NCI-H460 (cell line): ENCODE measurements at regions not wholly inside any gene's neighbourhood (a gene's known extent, or its start where the extent isn't known, plus 50 kb on each side); places are given as distances from the start of the nearest gene placed in this dataset.

Experiments used
- DNase-seq: peaks from one replicate; pipeline ENCODE4 v3.0.0-alpha.2; 2016; ENCODE audit warnings: low read depth; ENCODE audit errors: extremely low read depth

DNA sequence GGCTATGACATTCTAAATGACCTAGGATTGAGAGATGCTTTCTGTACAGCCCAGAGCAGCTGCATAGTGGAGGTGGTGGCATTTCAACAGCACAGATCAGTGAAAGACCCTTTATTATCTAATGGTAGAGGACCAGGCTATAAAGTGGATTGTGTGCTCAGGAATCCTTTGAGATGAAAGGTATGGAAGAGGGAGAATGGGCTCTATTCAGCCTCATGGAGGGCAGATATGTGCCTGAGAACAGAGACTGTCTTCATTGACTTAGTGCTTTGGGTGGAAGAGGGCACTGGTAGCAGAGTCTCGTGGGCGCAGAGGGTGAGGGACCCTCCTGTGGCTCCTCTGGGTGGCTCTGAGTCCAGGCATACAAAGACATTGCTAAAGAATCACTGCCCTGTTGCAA, 130.0 kb upstream of the SLC24A5 start:
- no peak for DNase-seq

DNA sequence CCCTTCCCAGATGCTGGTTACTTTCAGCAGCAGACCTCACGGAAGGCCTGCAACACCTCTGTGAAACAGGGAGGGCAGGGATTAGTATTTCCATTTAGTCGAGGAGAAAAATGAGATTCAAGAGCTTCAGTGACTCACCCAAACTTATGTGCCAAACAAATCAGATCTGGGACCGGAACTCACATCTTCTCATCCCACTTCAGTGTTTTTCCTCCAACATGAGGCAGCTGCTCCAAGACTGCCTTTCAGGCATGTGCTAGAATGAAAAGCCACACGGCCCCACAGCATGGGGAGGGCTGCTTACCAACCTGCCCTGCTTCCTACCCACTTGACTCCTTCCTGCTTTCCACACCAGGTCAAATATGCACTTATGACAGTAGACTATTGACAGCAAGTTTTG, 129.4 kb upstream of the SLC24A5 start:
- no peak for DNase-seq

DNA sequence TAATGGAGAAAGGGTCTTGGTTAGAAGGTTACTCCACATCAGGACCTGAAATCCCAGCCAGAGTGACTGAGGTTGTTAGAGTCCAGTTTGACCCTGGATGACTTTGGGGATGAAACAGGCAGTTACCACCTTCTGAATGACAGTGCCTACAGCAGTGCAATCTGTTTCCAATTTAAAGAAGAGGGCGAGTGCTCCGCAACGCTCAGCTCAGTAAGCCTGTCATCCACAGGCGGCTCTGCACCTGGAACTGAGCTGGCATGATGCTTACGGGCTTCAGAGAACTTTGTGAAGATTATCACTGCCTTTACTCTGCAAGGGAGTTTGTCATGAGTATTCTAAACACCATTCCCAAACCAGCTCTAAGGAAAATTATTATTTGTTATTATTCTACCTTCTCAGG, 127.7 kb upstream of the SLC24A5 start:
- DNase-seq = no peak

DNA sequence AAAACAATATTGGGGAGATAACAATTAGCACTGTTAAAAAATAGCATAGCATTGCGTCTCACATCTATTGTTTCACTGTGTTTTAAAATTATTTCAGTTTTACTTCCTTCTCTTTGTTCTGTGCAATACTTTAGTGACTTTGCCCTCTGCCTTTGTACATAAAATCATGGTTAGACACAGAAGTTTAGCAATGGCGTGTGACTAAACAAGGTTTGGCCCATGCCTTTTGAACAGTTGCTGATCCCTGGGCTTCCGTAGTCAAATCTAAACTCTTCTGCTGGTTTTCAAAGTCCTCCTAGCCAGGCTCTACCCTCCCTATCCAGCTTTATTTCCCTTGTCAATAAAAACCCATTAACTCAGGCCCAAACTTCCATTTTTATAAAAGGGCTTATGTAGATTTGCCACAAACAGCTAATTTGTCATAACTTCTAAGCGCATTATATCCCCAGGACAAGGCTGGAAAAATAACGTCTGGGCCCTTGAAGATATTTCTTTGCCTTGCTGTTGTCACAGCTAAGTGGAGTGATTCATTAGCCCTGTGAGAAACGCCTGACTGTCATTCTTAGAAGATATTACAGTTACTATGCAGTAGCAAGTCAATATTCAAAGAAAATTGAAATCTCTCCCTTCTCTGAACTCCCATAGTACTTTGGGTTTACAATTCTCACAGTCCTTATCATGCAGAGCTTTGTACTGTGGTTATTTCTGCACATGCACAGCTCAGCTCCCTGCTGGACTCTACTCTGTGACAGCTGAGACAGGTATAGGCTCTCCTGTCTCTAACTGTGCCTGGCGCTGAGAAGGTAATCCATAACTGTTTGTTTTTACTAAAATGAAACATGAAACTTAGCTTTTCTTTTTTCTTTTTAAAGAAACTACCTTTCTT, 123.4 kb upstream of the SLC24A5 start:
- no peak for DNase-seq

DNA sequence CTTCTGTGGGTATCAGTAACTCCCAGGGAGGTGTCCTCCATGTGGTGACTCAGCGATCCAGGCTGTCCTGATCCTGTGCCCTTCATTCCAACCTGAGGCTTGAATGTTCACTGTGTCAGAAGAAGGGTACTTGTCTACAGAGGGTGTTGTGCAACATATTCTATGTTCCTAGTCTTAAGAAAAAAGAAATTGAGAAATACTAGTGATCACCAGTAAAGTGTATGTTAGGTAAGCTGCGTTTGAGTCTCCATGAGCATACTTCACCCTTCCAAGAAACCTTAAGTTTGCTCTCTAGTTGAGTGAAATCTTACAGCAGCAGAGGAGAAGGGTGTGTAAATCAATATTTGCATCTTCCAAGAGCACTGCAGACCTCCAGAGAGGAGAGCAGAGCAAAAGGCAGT, 122.2 kb upstream of the SLC24A5 start:
- no peak for DNase-seq

DNA sequence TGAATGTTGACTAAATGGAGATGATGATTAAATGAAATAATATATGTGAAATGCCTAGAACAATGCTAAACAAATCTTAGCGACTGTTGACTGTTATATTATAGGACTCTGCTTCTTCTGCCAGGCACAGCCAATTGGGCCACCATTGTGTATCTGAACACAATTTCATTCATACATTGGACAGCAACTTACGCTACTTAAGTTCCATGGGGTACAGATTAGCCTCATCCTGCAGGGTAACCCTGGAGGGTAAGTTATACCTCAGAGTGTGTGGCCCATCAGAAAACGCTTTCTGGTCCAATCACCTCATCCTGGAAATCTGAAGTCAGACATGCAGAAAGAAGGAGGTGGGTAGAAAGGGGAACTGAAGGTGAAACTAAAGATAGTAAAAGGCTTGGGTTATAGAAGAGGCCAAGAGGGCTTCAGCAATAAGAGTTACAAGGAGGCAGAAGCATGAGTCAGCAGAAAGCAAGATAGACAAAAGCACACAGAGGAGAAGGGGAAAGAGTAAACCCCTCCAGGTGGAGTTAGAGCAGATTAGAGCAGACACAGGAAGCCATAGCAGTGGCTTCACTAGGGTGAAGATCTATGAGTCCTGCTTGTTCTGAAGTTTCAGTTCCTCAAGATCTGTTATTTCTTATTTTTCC, 119.3 kb upstream of the SLC24A5 start:
- DNase-seq = no peak

DNA sequence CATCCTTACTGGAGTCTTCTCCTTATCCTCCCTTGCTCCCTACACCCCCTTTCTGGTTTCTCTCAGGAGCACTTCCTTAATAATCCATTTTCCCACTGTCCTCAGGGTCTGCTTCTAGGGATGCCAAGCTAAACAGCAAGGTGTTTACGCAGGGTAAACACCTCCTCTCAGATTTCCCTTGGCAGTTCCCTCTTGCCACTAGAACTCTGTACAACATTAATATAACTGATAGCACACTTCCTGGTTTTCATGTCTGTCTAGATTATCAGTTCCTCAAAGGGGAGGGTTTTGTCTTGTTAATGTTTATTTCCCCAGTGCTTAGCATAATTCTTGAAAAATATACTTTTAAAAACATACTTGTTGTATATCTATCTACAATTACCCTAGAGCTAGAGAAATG, 118.0 kb upstream of the SLC24A5 start:
- no peak for DNase-seq

DNA sequence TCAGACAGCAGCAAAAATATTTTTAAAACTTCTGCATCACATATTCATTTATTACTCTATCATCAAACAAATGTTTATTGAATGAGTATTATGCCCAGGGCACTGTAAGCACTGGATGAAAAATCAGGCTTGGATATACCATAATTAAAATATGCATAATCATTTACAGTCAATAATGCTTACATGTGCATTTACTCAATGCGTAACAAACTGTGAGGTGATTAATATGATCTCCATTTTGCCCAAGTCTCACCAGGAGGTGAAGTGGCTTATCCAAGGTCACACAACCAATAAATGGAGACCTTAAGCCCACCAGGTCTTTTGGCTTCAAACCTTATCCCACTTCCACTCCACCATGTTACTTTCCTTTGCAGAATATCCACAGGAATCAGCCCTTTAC, 117.3 kb upstream of the SLC24A5 start:
- DNase-seq = no peak

DNA sequence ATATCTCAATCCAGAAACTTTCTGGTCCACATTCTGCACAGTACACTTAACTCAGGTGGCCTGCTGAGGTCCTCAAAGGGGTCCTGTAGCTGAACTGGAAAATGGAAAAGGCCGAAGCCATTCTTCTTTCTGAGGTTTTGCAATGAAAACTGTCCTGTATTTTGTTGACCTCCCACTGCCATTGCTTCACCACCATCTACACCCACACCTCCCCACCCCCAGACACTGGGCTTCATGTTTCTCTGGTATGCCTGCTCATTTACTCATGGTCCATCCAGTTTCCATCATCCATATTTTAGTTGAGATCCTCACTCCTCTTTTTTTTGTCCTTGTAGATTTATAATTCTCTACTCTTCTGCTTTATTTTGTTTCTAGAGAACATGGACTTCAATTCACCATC, 115.7 kb upstream of the SLC24A5 start:
- no peak for DNase-seq

DNA sequence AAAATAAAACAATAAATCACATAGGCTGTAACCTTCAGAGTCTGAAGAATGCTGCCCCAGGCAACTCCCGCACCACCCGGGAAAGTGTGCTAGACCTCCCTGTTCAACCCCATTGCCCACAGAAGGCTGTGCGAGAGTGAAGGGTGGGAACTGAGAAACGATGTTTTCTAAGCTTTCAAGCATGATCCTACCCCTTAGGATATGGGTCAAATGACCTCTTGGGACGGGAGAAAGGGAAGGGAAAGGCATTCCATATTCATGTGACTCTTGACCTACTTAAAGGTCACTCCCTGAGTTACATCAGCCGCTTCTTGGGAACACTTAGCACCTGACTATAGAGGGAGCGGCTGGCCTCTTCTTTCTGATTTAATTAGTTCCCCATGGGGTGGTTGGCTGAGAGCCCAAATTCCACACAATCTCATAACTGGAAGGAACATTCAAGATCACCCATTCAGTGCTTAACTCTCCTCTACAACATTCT, 114.7 kb upstream of the SLC24A5 start:
- no peak for DNase-seq

GRCh38 chr15:48010316-48010715, 110.5 kb upstream of the SLC24A5 start:
- DNase-seq = no peak

DNA sequence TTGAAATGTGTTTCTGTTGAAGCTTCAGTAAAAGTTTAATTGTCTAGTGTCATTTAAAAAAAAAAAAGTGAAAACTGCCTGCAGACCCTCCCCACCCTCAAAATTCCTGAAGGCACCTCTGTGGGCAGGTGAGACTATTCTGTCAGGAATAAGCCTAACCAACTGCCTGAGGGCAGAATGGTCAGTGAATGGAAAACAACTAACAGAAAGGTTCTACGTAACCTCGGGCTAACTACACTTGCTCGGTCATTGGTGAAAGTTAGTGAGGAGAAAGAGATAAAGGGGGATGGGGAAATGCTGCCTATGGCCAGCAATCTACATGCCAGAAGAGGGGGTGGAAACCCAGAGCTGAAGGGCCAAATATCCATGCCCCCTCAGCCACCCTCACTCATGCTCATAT, 108.6 kb upstream of the SLC24A5 start:
- DNase-seq = no peak

GRCh38 chr15:48016865-48017264, 103.9 kb upstream of the SLC24A5 start:
- DNase-seq = no peak

DNA sequence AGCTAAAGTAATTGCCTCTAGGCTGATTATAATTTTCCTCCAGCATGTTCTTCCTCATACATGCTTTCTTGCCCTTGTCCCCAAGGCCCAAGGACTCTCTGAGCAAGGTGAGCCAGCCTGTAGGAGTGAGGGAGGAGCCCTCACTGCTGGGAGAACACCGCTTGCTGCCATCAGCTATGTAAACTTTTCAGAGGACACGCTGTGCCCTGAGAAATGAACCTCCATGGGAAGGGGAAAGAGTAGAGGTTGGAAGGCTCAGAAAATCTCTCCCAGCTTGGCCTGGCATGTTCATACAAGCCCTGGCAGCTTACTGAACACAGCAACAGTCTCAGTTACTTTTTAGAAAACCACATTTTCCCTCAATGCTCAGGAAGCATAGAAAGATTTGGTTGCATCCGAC, 103.0 kb upstream of the SLC24A5 start:
- DNase-seq = no peak

DNA sequence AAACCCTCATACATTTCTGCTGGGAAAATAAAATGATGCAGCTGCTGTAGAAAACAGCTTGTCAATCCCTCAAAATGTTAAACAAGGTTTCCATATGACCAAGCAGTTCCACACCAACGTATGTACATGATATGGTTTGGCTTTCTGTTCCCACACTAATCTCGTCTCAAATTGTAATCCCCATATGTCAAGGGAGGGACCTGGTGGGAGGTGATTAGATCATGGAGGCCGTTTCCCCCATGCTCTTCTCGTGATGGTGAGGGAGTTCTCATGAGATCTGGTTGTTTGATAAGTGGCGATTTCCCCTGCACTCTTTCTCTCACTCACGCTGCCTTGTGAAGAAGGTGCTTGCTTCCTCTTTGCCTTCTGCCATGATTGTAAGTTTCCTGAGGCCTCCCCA, 100.6 kb upstream of the SLC24A5 start:
- no peak for DNase-seq

DNA sequence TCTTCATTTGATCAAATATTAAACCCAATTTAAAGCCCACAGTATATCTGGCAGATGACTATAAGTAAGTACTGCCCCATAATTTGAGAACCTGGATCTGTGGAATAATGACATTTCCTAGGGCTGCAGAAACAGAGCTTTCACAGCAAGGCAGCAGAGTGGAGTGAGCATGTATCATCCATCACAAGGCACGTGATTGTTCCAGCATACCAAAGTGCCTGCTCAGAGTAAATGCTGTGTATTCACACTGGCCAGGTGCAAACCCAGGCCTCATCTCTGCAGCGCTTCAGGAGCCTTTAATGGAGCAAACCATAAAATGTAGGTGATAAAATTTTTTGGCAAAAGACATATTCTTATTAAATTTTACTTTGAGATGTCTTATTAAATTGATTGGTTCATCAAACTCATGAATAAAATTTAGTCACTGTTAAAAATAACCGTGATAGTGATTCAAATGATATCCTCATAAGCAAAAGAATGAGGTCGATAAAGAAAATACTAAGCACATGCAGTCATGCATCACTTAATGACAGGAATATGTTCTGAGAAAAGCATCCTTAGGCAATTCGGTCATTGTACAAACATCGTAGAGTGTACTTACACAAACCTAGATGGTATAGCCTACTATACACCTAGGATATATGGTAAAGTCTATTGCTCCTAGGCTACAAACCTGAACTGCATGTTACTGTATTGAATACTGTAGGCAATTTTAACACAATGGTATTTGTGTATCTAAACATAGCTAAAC, 99.3 kb upstream of the SLC24A5 start:
- no peak for DNase-seq

GRCh38 chr15:48025118-48025517, 95.7 kb upstream of the SLC24A5 start:
- DNase-seq = no peak

DNA sequence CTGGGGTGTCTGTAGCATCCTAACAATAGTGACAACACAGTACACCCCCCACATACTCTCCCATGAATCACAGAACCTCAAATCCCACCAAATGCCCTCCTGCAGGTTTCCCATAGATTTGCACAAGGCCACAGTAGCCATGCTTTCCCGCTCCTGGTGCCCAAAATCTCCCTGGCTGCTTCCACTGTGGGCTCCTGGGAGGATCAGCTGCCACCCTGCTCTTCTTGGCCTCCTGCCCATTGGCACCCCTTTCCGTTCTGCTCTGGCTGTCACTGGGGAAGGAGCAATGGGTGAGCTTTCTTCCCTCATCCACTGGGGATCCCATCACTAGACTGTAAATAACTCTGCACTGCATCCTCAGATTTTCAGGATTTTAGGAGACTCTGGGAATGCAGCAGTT, 92.1 kb upstream of the SLC24A5 start:
- DNase-seq = no peak

DNA sequence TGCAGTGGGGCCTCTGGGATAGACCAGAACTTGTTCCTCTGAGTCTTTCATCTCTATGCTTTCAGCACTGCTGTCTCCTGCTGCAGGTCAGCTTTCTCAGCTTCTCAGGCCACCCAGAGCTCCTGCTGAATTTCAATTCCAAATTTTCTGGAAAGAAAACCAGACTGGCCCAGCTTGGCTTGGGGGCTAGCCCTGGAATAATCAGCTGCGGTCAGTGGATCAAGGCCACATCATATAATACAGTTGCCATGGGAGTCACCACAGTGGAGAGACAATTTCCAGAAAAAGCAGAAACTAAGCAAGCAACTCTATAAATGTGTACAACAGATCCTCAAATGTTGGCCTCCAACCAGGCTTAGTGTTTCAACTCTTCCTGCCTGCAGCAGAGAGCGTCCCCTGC, 91.1 kb upstream of the SLC24A5 start:
- no peak for DNase-seq

GRCh38 chr15:48031466-48031865, 89.3 kb upstream of the SLC24A5 start:
- DNase-seq = no peak

- no peak for DNase-seq
Observed at GRCh38 chr15:48031973-48032372, 88.8 kb upstream of the SLC24A5 start.

GRCh38 chr15:48032911-48033310, 87.9 kb upstream of the SLC24A5 start:
- no peak for DNase-seq
